PC-9 (cell line): ENCODE measurements at regions not wholly inside any gene's neighbourhood (a gene's known extent, or its start where the extent isn't known, plus 50 kb on each side); places are given as distances from the start of the nearest gene placed in this dataset.

Experiments used
- EZH2 ChIP-seq: fragments of 200-600 bp; sonication (generic); IDR thresholded peaks from 2 replicates; pipeline ENCODE4 v1.8.0; 2017; ENCODE audit warnings: antibody characterized with exemption, low read depth
- TF ChIP-seq, protein P1 (sequence below): fragments of 200-600 bp; sonication (generic); conservative IDR thresholded peaks from 2 replicates; pipeline ENCODE4 v1.6.1; 2017; ENCODE audit warnings: mixed run types, antibody characterized with exemption, mild to moderate bottlenecking, moderate library complexity

DNA sequence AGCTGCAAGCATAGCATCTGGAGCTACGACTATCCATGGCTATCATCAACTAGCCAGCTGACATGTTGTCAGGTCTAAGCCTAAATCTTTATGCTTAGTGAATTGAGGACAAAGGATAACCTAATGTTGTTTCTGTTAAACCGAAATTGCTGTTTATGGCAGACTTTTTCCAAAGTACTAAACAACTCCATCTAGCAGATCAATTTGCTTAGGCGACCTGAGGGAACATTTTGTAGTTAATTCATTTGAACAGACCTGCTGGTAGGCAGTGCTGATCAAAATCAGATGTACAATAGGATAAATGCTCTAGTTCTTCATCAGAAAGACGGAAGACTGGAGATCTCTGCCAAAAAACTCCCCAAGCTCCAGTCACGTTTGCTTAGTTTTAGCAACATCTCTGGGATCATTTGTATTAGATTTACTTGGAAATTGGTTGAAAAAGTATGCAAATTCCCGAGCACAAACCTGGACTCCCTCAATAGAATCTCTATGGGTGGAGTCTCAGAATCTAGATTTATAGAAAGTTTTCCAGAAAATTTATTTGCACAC, 301.6 kb upstream of the NRP1 start:
- TF ChIP-seq, protein P1, sequence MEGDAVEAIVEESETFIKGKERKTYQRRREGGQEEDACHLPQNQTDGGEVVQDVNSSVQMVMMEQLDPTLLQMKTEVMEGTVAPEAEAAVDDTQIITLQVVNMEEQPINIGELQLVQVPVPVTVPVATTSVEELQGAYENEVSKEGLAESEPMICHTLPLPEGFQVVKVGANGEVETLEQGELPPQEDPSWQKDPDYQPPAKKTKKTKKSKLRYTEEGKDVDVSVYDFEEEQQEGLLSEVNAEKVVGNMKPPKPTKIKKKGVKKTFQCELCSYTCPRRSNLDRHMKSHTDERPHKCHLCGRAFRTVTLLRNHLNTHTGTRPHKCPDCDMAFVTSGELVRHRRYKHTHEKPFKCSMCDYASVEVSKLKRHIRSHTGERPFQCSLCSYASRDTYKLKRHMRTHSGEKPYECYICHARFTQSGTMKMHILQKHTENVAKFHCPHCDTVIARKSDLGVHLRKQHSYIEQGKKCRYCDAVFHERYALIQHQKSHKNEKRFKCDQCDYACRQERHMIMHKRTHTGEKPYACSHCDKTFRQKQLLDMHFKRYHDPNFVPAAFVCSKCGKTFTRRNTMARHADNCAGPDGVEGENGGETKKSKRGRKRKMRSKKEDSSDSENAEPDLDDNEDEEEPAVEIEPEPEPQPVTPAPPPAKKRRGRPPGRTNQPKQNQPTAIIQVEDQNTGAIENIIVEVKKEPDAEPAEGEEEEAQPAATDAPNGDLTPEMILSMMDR: no peak
- no peak for TF ChIP-seq EZH2
